ENCODE measurements at regions not wholly inside any gene's neighbourhood (a gene's known extent, or its start where the extent isn't known, plus 50 kb on each side); places are given as distances from the start of the nearest gene placed in this dataset.
A peak's percentile ranks its signal among the peaks of the same experiment; 100 is the strongest.

DNA sequence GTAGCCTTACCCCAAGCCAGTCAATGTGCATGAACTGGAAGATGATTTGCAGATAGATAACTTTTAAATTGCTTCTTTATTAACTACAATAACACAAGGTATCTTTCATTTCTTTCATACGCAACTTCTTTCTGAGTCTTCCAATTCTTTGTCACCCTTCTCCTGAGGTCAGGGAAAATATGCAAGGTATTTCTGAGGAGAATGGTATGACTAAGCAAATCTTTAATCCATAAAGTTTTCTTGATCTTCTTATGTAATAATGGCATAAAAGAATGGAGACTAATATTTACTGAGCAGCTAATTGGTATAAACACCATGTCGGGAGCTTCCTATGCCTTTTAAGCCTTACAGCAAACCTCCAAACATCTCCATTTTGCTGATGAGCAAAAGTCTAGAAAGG lies 438.9 kb downstream of the KCNJ2 start:
- no peak for DNase-seq

DNA sequence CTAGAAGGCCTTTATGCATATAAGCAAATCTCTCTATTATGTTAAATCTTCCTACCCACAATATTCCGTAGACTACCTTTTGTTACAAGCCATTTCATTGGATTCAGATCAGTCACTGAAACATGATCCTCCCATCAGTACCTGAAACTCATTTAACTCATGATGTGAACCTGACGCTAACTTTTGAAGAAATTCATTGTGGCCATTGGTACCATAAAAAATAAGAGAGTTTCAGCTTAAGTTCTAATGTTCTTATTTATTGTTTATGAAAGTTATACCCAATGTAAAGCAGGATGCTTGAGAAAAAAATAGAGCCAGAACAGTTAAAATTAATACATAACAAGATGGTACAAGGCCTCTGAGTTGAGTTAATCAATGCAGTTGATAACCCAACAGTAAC lies 439.6 kb downstream of the KCNJ2 start:
- no peak for DNase-seq

- no peak for DNase-seq
These were observed 440.2 kb downstream of the KCNJ2 start for GRCh38 chr17:70609566-70609965.

DNA sequence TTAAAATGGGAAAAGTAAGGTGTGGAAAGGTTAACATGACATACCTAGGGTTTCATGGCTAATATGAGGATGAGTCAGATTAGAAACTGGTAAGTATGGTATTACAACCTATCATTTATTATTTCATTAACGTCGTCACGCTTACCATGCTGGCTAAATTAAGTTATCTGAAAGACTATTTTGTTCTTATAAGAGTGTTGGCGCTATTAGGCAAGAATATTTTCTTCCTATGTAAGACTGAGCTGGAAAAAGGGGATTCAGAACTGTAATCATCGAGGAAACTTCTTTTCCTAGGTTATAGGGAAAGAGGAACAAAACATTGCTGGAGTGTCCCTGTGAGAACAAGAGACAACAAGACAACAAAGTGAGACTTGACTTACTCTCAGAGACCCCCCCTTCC lies 440.8 kb downstream of the KCNJ2 start:
- no peak for DNase-seq

DNA sequence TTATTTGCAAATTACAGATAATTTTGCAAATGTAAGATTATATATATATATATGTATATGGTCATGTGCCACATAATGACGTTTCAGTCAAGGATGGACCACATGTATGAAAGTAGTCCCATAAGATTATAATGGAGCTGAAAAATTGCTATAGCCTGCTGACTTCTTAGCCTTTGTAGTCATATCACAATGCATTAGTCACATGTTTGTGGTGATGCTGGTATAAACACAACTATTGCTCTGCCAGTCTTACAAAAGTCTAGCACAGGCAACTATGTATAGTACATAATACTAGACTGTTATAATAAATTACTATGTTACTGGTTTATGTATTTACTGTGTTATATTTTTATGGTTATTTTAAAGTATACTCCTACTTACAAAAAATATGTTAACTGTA lies 444.3 kb downstream of the KCNJ2 start:
- DNase-seq: no peak

DNA sequence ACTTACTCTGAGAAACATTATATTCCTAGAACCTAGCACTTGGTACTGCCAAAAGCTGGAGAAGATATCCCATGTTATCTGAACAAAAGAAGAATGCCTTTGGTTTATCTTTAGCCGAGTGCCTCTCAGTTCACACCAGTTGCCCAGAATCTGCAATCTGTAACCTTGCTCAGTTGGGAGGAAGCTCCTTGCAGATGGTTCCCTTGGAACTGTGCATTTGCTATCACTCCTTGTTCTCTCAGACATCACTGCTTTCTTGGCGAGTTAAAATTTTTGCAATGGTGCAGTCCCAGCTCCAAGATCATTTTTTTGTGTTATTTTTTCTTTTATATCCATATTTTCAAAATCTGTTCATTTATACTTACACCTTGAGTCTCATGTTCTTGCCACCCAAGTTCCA lies 446.5 kb downstream of the KCNJ2 start:
- DNase-seq: no peak

- DNase-seq: no peak
These were observed 449.3 kb downstream of the KCNJ2 start for GRCh38 chr17:70618641-70619040.

- no peak for DNase-seq
These were observed 452.2 kb downstream of the KCNJ2 start for GRCh38 chr17:70621566-70621965.

- peak; percentile 12 for DNase-seq
These were observed 453.3 kb downstream of the KCNJ2 start for GRCh38 chr17:70622368-70623260.

- no peak for DNase-seq
These were observed 454.9 kb downstream of the KCNJ2 start for GRCh38 chr17:70624211-70624610.

DNA sequence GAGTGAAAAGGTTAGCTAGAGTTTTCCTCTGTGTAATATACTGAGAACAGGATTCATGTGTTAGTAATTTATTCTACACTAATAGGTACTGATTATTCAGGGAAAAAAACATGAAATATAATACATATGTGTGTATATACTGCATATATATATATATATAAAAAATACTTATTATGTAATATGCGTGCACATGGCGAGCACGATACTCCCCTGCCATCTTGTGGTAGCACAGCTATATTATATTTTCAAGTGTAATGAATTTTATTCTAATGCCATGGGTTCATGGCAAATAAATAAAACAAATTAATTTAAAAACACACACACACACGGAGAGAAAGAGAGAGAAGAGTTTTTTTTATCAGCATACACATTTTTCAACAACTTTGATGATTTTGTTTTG lies 460.6 kb downstream of the KCNJ2 start:
- no peak for DNase-seq

- peak; percentile 33 for DNase-seq
These were observed 467.3 kb downstream of the KCNJ2 start for GRCh38 chr17:70636517-70637133.

DNA sequence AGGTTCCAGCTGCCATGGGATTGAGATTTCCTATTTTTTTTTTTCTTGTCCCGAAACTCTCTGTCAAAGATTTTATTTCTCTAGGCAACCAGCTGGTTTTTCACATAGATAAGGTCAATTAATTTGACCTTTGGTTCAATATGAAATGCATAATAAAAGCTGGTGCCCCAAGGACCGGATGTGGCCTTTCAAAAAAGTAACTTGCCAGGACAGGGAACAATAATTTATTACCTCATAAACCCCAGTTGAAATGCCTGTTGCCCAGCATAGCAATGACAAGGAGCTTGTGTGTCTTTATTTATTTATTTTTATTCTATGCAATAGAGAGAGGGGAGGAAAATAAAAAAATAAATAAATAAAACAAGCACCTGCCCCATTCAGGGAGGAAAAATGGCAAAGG lies 472.7 kb downstream of the KCNJ2 start:
- peak; percentile 67 for DNase-seq

DNA sequence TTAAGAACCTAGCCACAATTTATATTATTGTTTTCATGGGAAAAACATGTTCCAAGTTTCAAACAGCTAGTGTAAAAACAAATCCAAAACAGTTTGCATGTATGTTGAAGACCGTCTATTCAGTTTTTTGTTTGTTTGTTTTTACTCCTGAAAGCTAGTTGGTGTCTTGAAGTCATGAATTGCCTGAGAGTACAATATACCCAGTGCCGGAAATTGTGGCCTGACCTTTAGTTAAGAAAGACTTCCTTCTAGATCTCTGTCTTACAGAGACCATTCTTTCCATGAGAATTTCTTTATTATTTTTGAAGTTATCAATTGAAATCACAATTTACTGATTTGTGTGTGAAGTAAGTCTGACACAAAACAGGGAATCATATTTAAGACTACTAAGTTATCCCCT lies 474.8 kb downstream of the KCNJ2 start:
- DNase-seq: no peak

GRCh38 chr17:70646673-70647072 lies 477.3 kb downstream of the KCNJ2 start:
- DNase-seq: no peak

GRCh38 chr17:70648166-70648565 lies 478.8 kb downstream of the KCNJ2 start:
- DNase-seq: no peak

GRCh38 chr17:70653850-70654249 lies 484.5 kb downstream of the KCNJ2 start:
- no peak for DNase-seq

DNA sequence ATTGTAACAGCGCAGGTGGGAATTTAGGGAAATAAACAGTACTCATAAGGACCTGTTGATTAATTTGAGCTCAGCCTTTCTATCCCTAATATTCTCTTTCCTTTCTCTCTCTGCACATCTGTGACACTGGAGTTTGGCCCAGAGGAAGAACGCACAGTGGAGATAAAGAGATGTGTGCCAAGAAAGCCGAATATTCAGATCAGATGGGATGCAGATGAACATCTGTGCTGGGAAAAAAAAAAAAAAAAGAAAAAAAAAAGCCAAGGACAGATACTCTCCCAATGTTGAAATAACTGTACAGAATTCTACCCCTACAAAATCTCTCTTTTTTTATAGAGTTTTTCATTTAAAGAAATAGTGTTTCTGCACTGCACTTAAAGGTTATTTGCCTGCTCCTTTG lies 485.4 kb downstream of the KCNJ2 start:
- DNase-seq: no peak

- no peak for DNase-seq
These were observed 486.0 kb downstream of the KCNJ2 start for GRCh38 chr17:70655176-70655958.

- DNase-seq: no peak
These were observed 489.0 kb downstream of the KCNJ2 start for GRCh38 chr17:70658317-70658716.

GRCh38 chr17:70658840-70659239 lies 489.5 kb downstream of the KCNJ2 start:
- no peak for DNase-seq

DNA sequence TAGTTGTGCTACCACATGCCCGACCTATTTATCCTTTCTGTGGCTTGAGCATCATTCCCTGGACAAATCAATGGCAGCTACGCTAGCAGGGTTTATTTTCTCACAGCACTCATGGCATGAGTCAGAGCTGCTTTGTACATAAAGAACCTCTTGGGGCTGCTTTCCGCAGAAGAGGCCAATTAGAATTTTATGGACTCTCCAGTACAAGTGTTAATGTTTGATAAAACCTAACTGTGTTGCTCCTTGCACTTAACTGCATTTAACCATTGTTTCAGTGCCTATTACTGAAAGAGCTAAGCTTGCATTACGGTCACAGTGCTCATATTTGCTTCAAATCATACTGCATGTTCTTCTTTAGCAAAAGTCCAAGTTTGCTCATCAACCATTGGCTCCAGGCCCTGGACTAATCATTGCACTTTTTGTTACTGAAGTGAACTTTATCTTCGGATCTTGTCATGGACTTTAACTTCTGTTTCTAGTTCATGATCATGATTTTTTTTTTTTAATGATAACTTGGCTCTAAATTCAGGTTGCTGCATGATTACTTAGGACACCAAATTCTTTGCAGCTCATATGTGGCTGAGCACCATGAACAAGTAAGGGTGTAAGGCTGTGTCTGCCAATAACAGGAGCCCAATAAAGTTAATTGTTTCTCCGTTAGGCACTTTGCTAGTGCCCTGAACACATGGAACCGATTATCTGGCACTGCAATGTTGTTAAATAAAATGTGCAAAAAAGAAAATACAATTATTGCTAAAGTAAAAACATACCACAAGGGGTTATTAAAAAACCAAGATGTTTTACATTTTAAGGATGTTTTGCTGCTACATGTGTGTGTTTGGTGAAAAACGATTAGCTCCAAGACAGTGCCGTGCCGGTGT lies 492.2 kb downstream of the KCNJ2 start:
- peak; percentile 96 for DNase-seq

Measured in DMS153 (cell line).